ENCODE measurements at regions not wholly inside any gene's neighbourhood (a gene's known extent, or its start where the extent isn't known, plus 50 kb on each side); places are given as distances from the start of the nearest gene placed in this dataset.

- TF ChIP-seq POLR2A (IDR thresholded peaks at IDR 0.05), result no peak
- TF ChIP-seq CTCF (IDR thresholded peaks at IDR 0.05), result no peak
Measured at GRCh38 chr3:181626036-181626435, 85.7 kb upstream of the SOX2 start.

Measured in adrenal gland (tissue), 5 donors.